ENCODE measurements at regions not wholly inside any gene's neighbourhood (a gene's known extent, or its start where the extent isn't known, plus 50 kb on each side); places are given as distances from the start of the nearest gene placed in this dataset.
"Not testable (repeated sequence)": the region's sequence is repeated elsewhere in the genome, so short reads cannot be mapped to it uniquely, and the experiment has no call there.

DNA sequence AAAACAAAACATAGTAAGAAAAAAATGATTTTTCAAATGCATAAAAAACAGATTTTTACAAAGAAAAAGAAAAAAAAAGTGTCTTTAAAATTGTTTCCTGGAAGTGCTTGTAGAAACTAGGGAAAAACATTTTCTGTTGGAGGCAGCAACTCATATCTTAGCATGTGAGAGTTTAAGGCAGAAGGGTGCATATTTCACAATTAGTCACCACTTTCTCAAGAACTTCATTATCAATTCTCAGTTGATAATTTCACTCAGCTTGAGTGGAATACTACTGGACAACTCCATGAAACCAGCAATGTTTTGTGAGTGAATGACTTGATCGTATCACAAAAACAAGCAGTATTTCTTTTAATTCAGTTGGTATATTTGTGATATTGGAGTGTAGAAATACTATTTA is 508.3 kb upstream of the DAB2 start:
- intact Hi-C loops (cut with DNase I), result loop anchor here in 1 of 10 donors (5.0 kb wide), 1 partner anchor 336 kb away; no protein-coding TSS in a partner anchor
- TF ChIP-seq POLR2A (IDR thresholded peaks at IDR 0.05), result no peak
- TF ChIP-seq CTCF (IDR thresholded peaks at IDR 0.05), result no peak
- WGBS, 4 donors, result 78 to 81% (median 79%) methylated on average over 1 of the region's 1 CpG
- no peaks in the 10 kb centered on the region for H3K4me1 ChIP-seq
- no peaks in the 10 kb centered on the region for H3K36me3 ChIP-seq
- H3K9me3 ChIP-seq, result no peaks in the 10 kb centered on the region
- no peak overlapping the region for H3K4me3 ChIP-seq
- peaks cover 0 to 5% (median 0%) of the 10 kb centered on the region in 9 donors for H3K27me3 ChIP-seq
- H3K27ac ChIP-seq, result no peak overlapping the region
- no peak for ATAC-seq
- no peak for DNase-seq

DNA sequence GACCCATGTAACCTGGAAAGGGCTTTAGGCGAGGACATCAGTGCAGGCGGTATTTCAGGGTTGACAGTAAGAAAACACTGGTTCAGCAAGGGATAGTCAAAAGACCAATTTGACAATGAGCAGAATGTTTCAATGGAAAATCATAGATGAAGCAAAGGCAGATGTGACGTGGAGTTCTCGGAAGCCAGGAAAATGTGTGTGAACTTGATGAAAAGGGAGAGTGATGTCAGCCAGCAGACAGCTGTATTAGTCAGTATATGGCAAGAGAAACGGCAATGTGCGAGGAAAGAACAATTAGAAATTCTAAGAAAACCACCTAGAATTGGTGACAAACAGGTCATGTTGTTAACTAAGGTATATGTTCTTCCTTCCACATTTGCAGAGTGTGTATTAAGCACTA is 503.9 kb upstream of the DAB2 start:
- 60 to 75% (median 62%) methylated on average over 6 of the region's 6 CpGs for WGBS, 4 donors
- TF ChIP-seq CTCF (IDR thresholded peaks at IDR 0.05), result no peak
- no peak for TF ChIP-seq POLR2A (IDR thresholded peaks at IDR 0.05)
- H3K9me3 ChIP-seq, result no peaks in the 10 kb centered on the region
- H3K27me3 ChIP-seq, result peaks cover 0 to 5% (median 0%) of the 10 kb centered on the region in 9 donors
- ATAC-seq (peak in 2 of 4 donors; percentile 60 to 75), DNase-seq (no peak)
- H3K4me1 ChIP-seq, result no peaks in the 10 kb centered on the region
- H3K27ac ChIP-seq, result no peak overlapping the region
- H3K4me3 ChIP-seq, result no peak overlapping the region
- H3K36me3 ChIP-seq, result no peaks in the 10 kb centered on the region
- intact Hi-C loops (cut with DNase I), result no loop called here

- no peak for ATAC-seq
- Histone ChIP-seq H3K4me1 (no peaks in the 10 kb centered on the region), H3K9me3 (peaks cover 0 to 6% (median 0%) of the 10 kb centered on the region in 12 donors), H3K4me3 (no peak overlapping the region), H3K27me3 (no peaks in the 10 kb centered on the region), H3K27ac (no peak overlapping the region), H3K36me3 (no peaks in the 10 kb centered on the region)
- no peak for DNase-seq
- intact Hi-C loops (cut with DNase I), result no loop called here
- WGBS, 4 donors, result 82 to 91% (median 85%) methylated on average over 1 of the region's 1 CpG
- TF ChIP-seq CTCF (IDR thresholded peaks at IDR 0.05) (no peak), POLR2A (IDR thresholded peaks at IDR 0.05) (no peak)
Measured at GRCh38 chr5:39919876-39920275, 495.1 kb upstream of the DAB2 start.

GRCh38 chr5:39912906-39913305 is 488.1 kb upstream of the DAB2 start:
- Histone ChIP-seq H3K4me3 (no peak overlapping the region), H3K9me3 (peaks cover 0 to 6% (median 0%) of the 10 kb centered on the region in 12 donors), H3K27ac (no peak overlapping the region), H3K27me3 (no peaks in the 10 kb centered on the region), H3K4me1 (no peaks in the 10 kb centered on the region), H3K36me3 (no peaks in the 10 kb centered on the region)
- TF ChIP-seq CTCF (IDR thresholded peaks at IDR 0.05) (no peak), POLR2A (IDR thresholded peaks at IDR 0.05) (no peak)
- DNase-seq, result no peak
- ATAC-seq, result peak in 1 of 4 donors; percentile 38
- intact Hi-C loops (cut with DNase I), result no loop called here

DNA sequence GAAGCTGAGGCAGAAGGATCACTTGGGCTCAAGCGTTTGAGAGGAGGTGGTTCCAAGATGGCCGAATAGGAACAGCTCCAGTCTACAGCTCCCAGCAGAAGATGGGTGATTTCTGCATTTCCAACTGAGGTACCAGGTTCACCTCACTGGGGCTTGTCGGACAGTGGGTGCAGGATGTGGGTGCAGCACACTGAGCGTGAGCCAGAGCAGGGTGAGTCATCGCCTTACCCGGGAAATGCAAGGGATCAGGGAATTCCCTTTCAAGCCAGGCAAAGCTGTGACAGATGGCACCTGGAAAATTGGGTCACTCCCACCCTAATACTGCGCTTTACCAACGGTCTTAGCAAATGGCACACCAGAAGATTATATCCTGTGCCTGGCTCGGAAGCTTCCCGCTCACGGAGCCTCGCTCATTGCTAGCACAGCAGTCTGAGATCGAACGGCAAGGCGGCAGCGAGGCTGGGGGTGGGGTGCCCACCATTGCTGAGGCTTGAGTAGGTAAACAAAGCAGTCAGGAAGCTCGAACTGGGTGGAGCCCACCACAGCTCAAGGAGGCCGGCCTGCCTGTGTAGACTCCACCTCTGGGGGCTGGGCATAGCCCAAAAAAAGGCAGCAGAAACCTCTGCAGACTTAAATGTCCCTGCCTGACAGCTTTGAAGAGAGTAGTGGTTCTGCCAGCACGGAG is 482.6 kb upstream of the DAB2 start:
- intact Hi-C loops (cut with DNase I); H3K27me3 ChIP-seq; ATAC-seq; H3K9me3 ChIP-seq; H3K36me3 ChIP-seq; H3K4me1 ChIP-seq; H3K27ac ChIP-seq; H3K4me3 ChIP-seq; DNase-seq: not testable (repeated sequence)
- whole genome bisulfite sequencing, 4 donors, result 85 to 88% (median 88%) methylated on average over 16 to 19 of the region's 19 CpGs

Measured in heart left ventricle (tissue), 16 donors.